ENCODE measurements at regions not wholly inside any gene's neighbourhood (a gene's known extent, or its start where the extent isn't known, plus 50 kb on each side); places are given as distances from the start of the nearest gene placed in this dataset.

DNA sequence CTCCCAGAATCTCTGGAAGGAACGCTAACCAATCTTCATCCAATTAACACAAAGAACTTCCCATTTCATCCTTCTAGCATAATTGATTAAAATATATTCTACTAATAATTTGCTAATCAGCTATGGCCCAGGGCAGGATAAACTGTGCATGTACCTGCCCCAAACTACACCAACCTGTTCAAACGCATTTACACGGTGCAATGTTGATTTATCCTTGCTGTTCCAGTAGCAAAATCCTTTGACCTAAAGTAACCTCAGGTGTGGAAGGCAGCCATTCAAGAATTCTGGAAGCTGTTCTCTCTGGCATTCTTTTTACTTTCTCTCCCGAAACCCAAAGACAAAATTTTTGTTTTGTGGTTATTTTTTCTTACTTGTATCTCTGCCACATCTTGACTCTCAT, 309.4 kb downstream of the ZNF674 start:
- Histone ChIP-seq H3K4me1 (ENCODE audit: control insufficient read depth, extremely low read depth, insufficient read depth, low read length) (no peaks in the 10 kb centered on the region), H3K36me3 (ENCODE audit: control insufficient read depth in 2 of 2, extremely low read depth in 1 of 2, insufficient read depth in 2 of 2, low read length in 2 of 2) (no peaks in the 10 kb centered on the region), H3K4me3 (replicated peaks in 1 of 3; ENCODE audit: insufficient read depth in 1 of 3, low read depth in 1 of 3, low read length in 3 of 3) (no peak overlapping the region), H3K4me2 (ENCODE audit: insufficient read depth, low read length) (no peak overlapping the region), H3K27me3 (ENCODE audit: control insufficient read depth in 2 of 2, insufficient read depth in 2 of 2, low read length in 2 of 2) (no peaks in the 10 kb centered on the region), H3K9ac (replicated peaks; ENCODE audit: extremely low read depth, insufficient read depth, low read length) (no peak overlapping the region), H2AFZ (ENCODE audit: low read depth, low read length) (no peak overlapping the region), H3K9me3 (replicated peaks; ENCODE audit: control insufficient read depth, insufficient read depth, low read length) (no peaks in the 10 kb centered on the region), H3K9me1 (replicated peaks; ENCODE audit: control insufficient read depth, extremely low read depth, insufficient read depth, low read length) (no peaks in the 10 kb centered on the region), H3K27ac (ENCODE audit: insufficient read depth, low read depth, low read length) (no peak overlapping the region), H3K79me2 (ENCODE audit: control insufficient read depth, insufficient read depth, low read length) (no peaks in the 10 kb centered on the region), H4K20me1 (replicated peaks; ENCODE audit: control insufficient read depth, extremely low read depth, insufficient read depth, low read length) (no peaks in the 10 kb centered on the region)
- BruUV-seq (replicated peaks): no TSS peak
- intact Hi-C loops (cut with micrococcal nuclease) (no loop called here), dilution Hi-C loops (cut with MboI; ENCODE audit: extremely low pct_ligation_motif_present, low sequenced_read_pairs) (no loop called here)
- ChIA-PET POLR2A (no interaction called here), CTCF (no interaction called here)
- TF ChIP-seq EZH2 (IDR thresholded peaks at IDR 0.05; ENCODE audit: borderline replicate concordance, low read depth, low read length, severe bottlenecking) (no peak), JUN (IDR thresholded peaks at IDR 0.05; ENCODE audit: borderline replicate concordance, insufficient read depth, insufficient read length, low read depth) (no peak), GATA2 (IDR thresholded peaks at IDR 0.05; ENCODE audit: insufficient read depth, insufficient read length, low read depth, low read length) (no peak), POLR2AphosphoS5 (IDR thresholded peaks at IDR 0.05; ENCODE audit: insufficient read depth, low read depth, low read length) (no peak), FOS (IDR thresholded peaks at IDR 0.05; ENCODE audit: borderline replicate concordance, insufficient read depth, low read length) (no peak), MYC (IDR thresholded peaks at IDR 0.05; ENCODE audit: low read depth, low read length) (no peak), POLR2A (IDR thresholded peaks at IDR 0.05; ENCODE audit: low read depth, low read length) (no peak)
- TF ChIP-seq, protein P1, sequence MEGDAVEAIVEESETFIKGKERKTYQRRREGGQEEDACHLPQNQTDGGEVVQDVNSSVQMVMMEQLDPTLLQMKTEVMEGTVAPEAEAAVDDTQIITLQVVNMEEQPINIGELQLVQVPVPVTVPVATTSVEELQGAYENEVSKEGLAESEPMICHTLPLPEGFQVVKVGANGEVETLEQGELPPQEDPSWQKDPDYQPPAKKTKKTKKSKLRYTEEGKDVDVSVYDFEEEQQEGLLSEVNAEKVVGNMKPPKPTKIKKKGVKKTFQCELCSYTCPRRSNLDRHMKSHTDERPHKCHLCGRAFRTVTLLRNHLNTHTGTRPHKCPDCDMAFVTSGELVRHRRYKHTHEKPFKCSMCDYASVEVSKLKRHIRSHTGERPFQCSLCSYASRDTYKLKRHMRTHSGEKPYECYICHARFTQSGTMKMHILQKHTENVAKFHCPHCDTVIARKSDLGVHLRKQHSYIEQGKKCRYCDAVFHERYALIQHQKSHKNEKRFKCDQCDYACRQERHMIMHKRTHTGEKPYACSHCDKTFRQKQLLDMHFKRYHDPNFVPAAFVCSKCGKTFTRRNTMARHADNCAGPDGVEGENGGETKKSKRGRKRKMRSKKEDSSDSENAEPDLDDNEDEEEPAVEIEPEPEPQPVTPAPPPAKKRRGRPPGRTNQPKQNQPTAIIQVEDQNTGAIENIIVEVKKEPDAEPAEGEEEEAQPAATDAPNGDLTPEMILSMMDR (IDR thresholded peaks at IDR 0.05; ENCODE audit: extremely low read depth in 1 of 2, insufficient read depth in 1 of 2, low read depth in 1 of 2, low read length in 2 of 2): no peak
- TF ChIP-seq, protein P2, sequence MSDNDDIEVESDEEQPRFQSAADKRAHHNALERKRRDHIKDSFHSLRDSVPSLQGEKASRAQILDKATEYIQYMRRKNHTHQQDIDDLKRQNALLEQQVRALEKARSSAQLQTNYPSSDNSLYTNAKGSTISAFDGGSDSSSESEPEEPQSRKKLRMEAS (IDR thresholded peaks at IDR 0.05; ENCODE audit: insufficient read depth, insufficient read length): no peak
- no peak for FAIRE-seq
- no peak for DNase-seq (ENCODE audit: low read depth, low spot score)
